GM12878 (cell line): ENCODE measurements at regions not wholly inside any gene's neighbourhood (a gene's known extent, or its start where the extent isn't known, plus 50 kb on each side); places are given as distances from the start of the nearest gene placed in this dataset.
"Not testable (repeated sequence)": the region's sequence is repeated elsewhere in the genome, so short reads cannot be mapped to it uniquely, and the experiment has no call there.

Experiments used
- ATAC-seq: fragments of 200-7000 bp; cut with Tn5 transposase; 3 replicates; pipeline ENCODE4 v1.9.1; 2020; ENCODE audit warnings: mild to moderate bottlenecking, moderate library complexity
- BruUV-seq: library from RNA; stranded (reverse); fragments of 400-500 nt; replicated peaks from 2 replicates; lab custom pipeline; 2021; lab: Mats Ljungman, UMichigan
- CTCF ChIA-PET: fragments of 300-600 bp; sonication (Branson Sonifier 250); formaldehyde crosslinking; extraction: SDS; loops from one replicate; lab custom pipeline; 2021; ENCODE audit warnings: inconsistent platforms; lab: Yijun Ruan, JAX
- POLR2A ChIA-PET: fragments of 350-600 bp; formaldehyde crosslinking; extraction: SDS; loops from one replicate; lab custom pipeline; 2021; ENCODE audit warnings: inconsistent platforms; lab: Charles Lee
- RAD21 ChIA-PET: fragments of 300-600 bp; sonication (Branson Sonifier 250); formaldehyde crosslinking; loops from one replicate; lab custom pipeline; 2023; ENCODE audit warnings: antibody characterized with exemption; ENCODE audit not compliant: unreplicated experiment; lab: Charles Lee
- SMC1A ChIA-PET: fragments of 300-600 bp; sonication (Branson Sonifier 250); formaldehyde crosslinking; loops from one replicate; lab custom pipeline; 2023; ENCODE audit not compliant: unreplicated experiment, uncharacterized antibody; lab: Charles Lee
- DNase-seq: peaks from one replicate; pipeline ENCODE4 v3.0.0-alpha.2; 2011; ENCODE audit warnings: low read depth, low spot score
- FAIRE-seq: peaks from 3 replicates; lab custom pipeline; 2011; peaks lifted over from hg19 to GRCh38; lab: Jason Lieb, UNC
- H2AFZ ChIP-seq: 2 replicates; pipeline ENCODE4 v1.6.0; 2011; ENCODE audit warnings: low read depth, low read length, control low read depth; ENCODE audit not compliant: control insufficient read depth
- H3K27ac ChIP-seq: 2 replicates; pipeline ENCODE4 v1.5.1; 2011; ENCODE audit warnings: control low read depth; ENCODE audit not compliant: control insufficient read depth, insufficient read depth
- H3K27me3 ChIP-seq, 2 experiments: replicated peaks in 1 of 2; 2 replicates each; pipeline versions ENCODE4 v1.6.0 to v1.6.1; 2011; ENCODE audit warnings: low read length in 1 of 2; ENCODE audit not compliant: control insufficient read depth in 2 of 2, insufficient read depth in 2 of 2
- H3K36me3 ChIP-seq, 2 experiments: 2 replicates each; pipeline ENCODE4 v1.5.1; 2011; ENCODE audit warnings: low read length in 1 of 2; ENCODE audit not compliant: control insufficient read depth in 2 of 2, insufficient read depth in 2 of 2
- H3K4me1 ChIP-seq: 2 replicates; pipeline ENCODE4 v1.6.1; 2011; ENCODE audit warnings: mild to moderate bottlenecking, low read length, moderate library complexity, mixed read lengths; ENCODE audit not compliant: control insufficient read depth, insufficient read depth
- H3K4me2 ChIP-seq: 2 replicates; pipeline ENCODE4 v1.6.0; 2011; ENCODE audit warnings: control low read depth; ENCODE audit not compliant: control insufficient read depth, insufficient read depth
- H3K4me3 ChIP-seq: fragments of 200-600 bp; sonication (generic); 2 replicates; pipeline ENCODE4 v1.5.1; 2016
- H3K79me2 ChIP-seq: 2 replicates; pipeline ENCODE4 v1.6.0; 2011; ENCODE audit warnings: low read length; ENCODE audit not compliant: control insufficient read depth, insufficient read depth
- H3K9ac ChIP-seq: 2 replicates; pipeline ENCODE4 v1.8.0; 2011; ENCODE audit warnings: low read length, control low read depth, mixed read lengths; ENCODE audit not compliant: control insufficient read depth, insufficient read depth
- H3K9me3 ChIP-seq: replicated peaks from 3 replicates; pipeline ENCODE4 v1.5.1; 2011; ENCODE audit warnings: mild to moderate bottlenecking, low read length; ENCODE audit not compliant: control insufficient read depth, insufficient read depth
- H4K20me1 ChIP-seq: 2 replicates; pipeline ENCODE4 v1.6.0; 2011; ENCODE audit not compliant: control insufficient read depth, insufficient read depth
- WGBS: methylation state at CpG from one replicate; pipeline ENCODE4 v1.1.6; 2016; ENCODE audit warnings: low lambda C conversion rate; ENCODE audit not compliant: insufficient replicate concordance, insufficient coverage; ENCODE audit errors: missing lambda C conversion rate; 5-methylcytosine and 5-hydroxymethylcytosine counted together
- in situ Hi-C: fragments of 300-500 bp; cut with MboI; formaldehyde crosslinking; loops from 9 replicates; pipeline ENCODE4 v1.14.3; 2018; ENCODE audit warnings: mixed read lengths
- intact Hi-C: fragments of 100-400 bp; cut with micrococcal nuclease; formaldehyde crosslinking; loops from one replicate; pipeline ENCODE4 v1.14.2; 2022; ENCODE audit not compliant: unreplicated experiment

GRCh38 chr9:62880971-62881370, 1691.1 kb downstream of the SPATA31A7 start:
- H3K27me3 ChIP-seq, FAIRE-seq, H3K4me1 ChIP-seq, RAD21 ChIA-PET, H3K9me3 ChIP-seq, in situ Hi-C loops, H3K4me3 ChIP-seq, H4K20me1 ChIP-seq, BruUV-seq, H3K9ac ChIP-seq, ATAC-seq, DNase-seq, H2AFZ ChIP-seq, POLR2A ChIA-PET, H3K36me3 ChIP-seq, H3K79me2 ChIP-seq, H3K27ac ChIP-seq, intact Hi-C loops, H3K4me2 ChIP-seq, CTCF ChIA-PET: not testable (repeated sequence)
- 66% methylated on average over 3 of the region's 3 CpGs for WGBS
- SMC1A ChIA-PET, result interaction anchor here (1.2 kb wide), 1 partner anchor 10 kb away, joined by 4 read pairs; no protein-coding TSS in a partner anchor

- CTCF ChIA-PET, intact Hi-C loops, H3K79me2 ChIP-seq, H3K27ac ChIP-seq, RAD21 ChIA-PET, H3K36me3 ChIP-seq, H3K4me3 ChIP-seq, H3K4me2 ChIP-seq, H4K20me1 ChIP-seq, POLR2A ChIA-PET, SMC1A ChIA-PET, H3K9ac ChIP-seq, H3K27me3 ChIP-seq, BruUV-seq, DNase-seq, H2AFZ ChIP-seq, H3K4me1 ChIP-seq, in situ Hi-C loops, FAIRE-seq, H3K9me3 ChIP-seq, ATAC-seq: not testable (repeated sequence)
- 48% methylated on average over 8 of the region's 8 CpGs for WGBS
Measured at GRCh38 chr9:62881811-62882210, 1692.0 kb downstream of the SPATA31A7 start.

GRCh38 chr9:62882717-62883116, 1692.9 kb downstream of the SPATA31A7 start:
- intact Hi-C loops, H3K4me1 ChIP-seq, POLR2A ChIA-PET, in situ Hi-C loops, DNase-seq, H3K79me2 ChIP-seq, H3K4me3 ChIP-seq, H3K4me2 ChIP-seq, FAIRE-seq, H4K20me1 ChIP-seq, H3K27me3 ChIP-seq, H3K9ac ChIP-seq, H3K9me3 ChIP-seq, BruUV-seq, SMC1A ChIA-PET, RAD21 ChIA-PET, CTCF ChIA-PET, H3K36me3 ChIP-seq, H2AFZ ChIP-seq, H3K27ac ChIP-seq, ATAC-seq: not testable (repeated sequence)
- 66% methylated on average over 5 of the region's 5 CpGs for WGBS

- H3K4me2 ChIP-seq, result not testable (repeated sequence)
Measured at GRCh38 chr9:62896692-62897091, 1706.9 kb downstream of the SPATA31A7 start.

More at GRCh38 chr9:62896692-62897091, 1706.9 kb downstream of the SPATA31A7 start:
- BruUV-seq, result TSS peak; percentile 76
- DNase-seq, H3K79me2 ChIP-seq, H4K20me1 ChIP-seq, RAD21 ChIA-PET, H3K4me3 ChIP-seq, ATAC-seq, SMC1A ChIA-PET, POLR2A ChIA-PET, FAIRE-seq, intact Hi-C loops, H3K9me3 ChIP-seq, in situ Hi-C loops, H3K9ac ChIP-seq, H2AFZ ChIP-seq, H3K4me1 ChIP-seq, H3K27ac ChIP-seq, CTCF ChIA-PET, H3K27me3 ChIP-seq, H3K36me3 ChIP-seq: not testable (repeated sequence)
- 86% methylated on average over 2 of the region's 3 CpGs for WGBS
